Karpas-422 (cell line): ENCODE measurements at regions not wholly inside any gene's neighbourhood (a gene's known extent, or its start where the extent isn't known, plus 50 kb on each side); places are given as distances from the start of the nearest gene placed in this dataset.

Source experiments
- DNase-seq: peaks from one replicate; pipeline ENCODE4 v3.0.0-alpha.2; 2015
- H2AFZ ChIP-seq: fragments of 200-600 bp; sonication (generic); 2 replicates; pipeline ENCODE4 v1.6.1; 2014; ENCODE audit warnings: antibody characterized with exemption, low read length, mixed read lengths
- H3K27ac ChIP-seq: fragments of 200-600 bp; sonication (generic); 2 replicates; pipeline ENCODE4 v1.5.1; 2014; ENCODE audit warnings: mild to moderate bottlenecking, low read length, moderate library complexity
- H3K27me3 ChIP-seq: fragments of 200-600 bp; sonication (generic); 2 replicates; pipeline ENCODE4 v1.6.1; 2014; ENCODE audit warnings: low read length, mixed read lengths
- H3K36me3 ChIP-seq: fragments of 200-600 bp; sonication (generic); 2 replicates; pipeline ENCODE4 v1.6.1; 2014; ENCODE audit warnings: low read length, mixed read lengths; ENCODE audit not compliant: insufficient read depth
- H3K4me1 ChIP-seq: fragments of 200-600 bp; sonication (generic); 2 replicates; pipeline ENCODE4 v1.6.1; 2014; ENCODE audit warnings: mild to moderate bottlenecking, low read length, mixed read lengths
- H3K4me2 ChIP-seq: fragments of 200-600 bp; sonication (generic); 2 replicates; pipeline ENCODE4 v1.6.1; 2014; ENCODE audit warnings: low read length, low read depth, mild to moderate bottlenecking; ENCODE audit not compliant: poor library complexity, severe bottlenecking
- H3K4me3 ChIP-seq: fragments of 200-600 bp; sonication (generic); 2 replicates; pipeline ENCODE4 v1.5.1; 2014; ENCODE audit warnings: mild to moderate bottlenecking, antibody characterized with exemption, low read length, mixed read lengths
- H3K79me2 ChIP-seq: fragments of 200-600 bp; sonication (generic); 2 replicates; pipeline ENCODE4 v1.6.1; 2014; ENCODE audit warnings: mild to moderate bottlenecking, low read length, mixed read lengths
- H3K9ac ChIP-seq: fragments of 200-600 bp; sonication (generic); 2 replicates; pipeline ENCODE4 v1.6.0; 2014; ENCODE audit warnings: low read length
- H3K9me2 ChIP-seq: fragments of 200-600 bp; sonication (generic), shearing (Covaris generic); replicated peaks from 2 replicates; pipeline ENCODE4 v1.6.0; 2014; ENCODE audit warnings: mild to moderate bottlenecking, low read length, moderate library complexity; ENCODE audit not compliant: insufficient read depth
- H3K9me3 ChIP-seq: fragments of 300-700, 200-600 bp; sonication (generic); 2 replicates; pipeline ENCODE4 v1.6.1; 2014; ENCODE audit warnings: low read length, mixed read lengths
- H4K20me1 ChIP-seq: fragments of 200-600 bp; sonication (generic); 2 replicates; pipeline ENCODE4 v1.6.1; 2014; ENCODE audit warnings: mild to moderate bottlenecking, antibody characterized with exemption, low read length, low read depth; ENCODE audit not compliant: insufficient read depth

GRCh38 chr2:188893972-188894371 is 80.2 kb upstream of the COL3A1 start:
- Histone ChIP-seq H3K36me3 (no peaks in the 10 kb centered on the region), H3K27me3 (no peaks in the 10 kb centered on the region), H3K9me2 (no peaks in the 10 kb centered on the region), H3K4me3 (no peak overlapping the region), H3K4me2 (no peak overlapping the region), H3K27ac (no peak overlapping the region), H4K20me1 (no peaks in the 10 kb centered on the region), H3K79me2 (no peaks in the 10 kb centered on the region), H3K9me3 (peaks cover 9% of the 10 kb centered on the region; the same call in 1 of the 2 replicates), H2AFZ (no peak overlapping the region), H3K9ac (no peak overlapping the region), H3K4me1 (no peaks in the 10 kb centered on the region)
- DNase-seq: no peak

- H3K27me3 ChIP-seq: no peaks in the 10 kb centered on the region
- H3K4me2 ChIP-seq: no peak overlapping the region
- peaks cover 9% of the 10 kb centered on the region; the same call in 1 of the 2 replicates for H3K9me3 ChIP-seq
- H4K20me1 ChIP-seq: no peaks in the 10 kb centered on the region
- no peak for DNase-seq
- H3K4me1 ChIP-seq: no peaks in the 10 kb centered on the region
- no peak overlapping the region for H3K4me3 ChIP-seq
- H3K9me2 ChIP-seq: no peaks in the 10 kb centered on the region
- no peak overlapping the region for H3K27ac ChIP-seq
- no peaks in the 10 kb centered on the region for H3K36me3 ChIP-seq
- no peaks in the 10 kb centered on the region for H3K79me2 ChIP-seq
- no peak overlapping the region for H2AFZ ChIP-seq
- H3K9ac ChIP-seq: no peak overlapping the region
Observed at GRCh38 chr2:188894979-188895378, 79.2 kb upstream of the COL3A1 start.

GRCh38 chr2:188897096-188897495 is 77.1 kb upstream of the COL3A1 start:
- Histone ChIP-seq H3K27ac (no peak overlapping the region), H3K27me3 (no peaks in the 10 kb centered on the region), H3K9me2 (no peaks in the 10 kb centered on the region), H4K20me1 (no peaks in the 10 kb centered on the region), H2AFZ (no peak overlapping the region), H3K4me2 (no peak overlapping the region), H3K4me3 (no peak overlapping the region), H3K9ac (no peak overlapping the region), H3K79me2 (no peaks in the 10 kb centered on the region), H3K36me3 (no peaks in the 10 kb centered on the region), H3K4me1 (no peaks in the 10 kb centered on the region), H3K9me3 (peaks cover 9% of the 10 kb centered on the region; the same call in 1 of the 2 replicates)
- DNase-seq: no peak

- H3K9me3 ChIP-seq: peaks cover 6% of the 10 kb centered on the region; the same call in 1 of the 2 replicates
- no peak overlapping the region for H3K27ac ChIP-seq
- no peaks in the 10 kb centered on the region for H3K79me2 ChIP-seq
- H2AFZ ChIP-seq: no peak overlapping the region
- no peak overlapping the region for H3K9ac ChIP-seq
- H3K4me3 ChIP-seq: no peak overlapping the region
- no peaks in the 10 kb centered on the region for H4K20me1 ChIP-seq
- no peaks in the 10 kb centered on the region for H3K36me3 ChIP-seq
- H3K9me2 ChIP-seq: no peaks in the 10 kb centered on the region
- H3K27me3 ChIP-seq: no peaks in the 10 kb centered on the region
- H3K4me2 ChIP-seq: no peak overlapping the region
- no peaks in the 10 kb centered on the region for H3K4me1 ChIP-seq
- no peak for DNase-seq
Observed at GRCh38 chr2:188898261-188898660, 75.9 kb upstream of the COL3A1 start.

GRCh38 chr2:188902901-188903491 is 71.2 kb upstream of the COL3A1 start:
- Histone ChIP-seq H3K4me1 (no peaks in the 10 kb centered on the region), H3K36me3 (no peaks in the 10 kb centered on the region), H3K27ac (no peak overlapping the region), H3K4me2 (no peak overlapping the region), H3K27me3 (no peaks in the 10 kb centered on the region), H4K20me1 (no peaks in the 10 kb centered on the region), H2AFZ (no peak overlapping the region), H3K9me3 (no peaks in the 10 kb centered on the region; the same call in 1 of the 2 replicates), H3K9me2 (no peaks in the 10 kb centered on the region), H3K4me3 (no peak overlapping the region), H3K9ac (no peak overlapping the region), H3K79me2 (no peaks in the 10 kb centered on the region)
- no peak for DNase-seq

- Histone ChIP-seq H2AFZ (no peak overlapping the region), H3K9ac (no peak overlapping the region), H3K4me2 (no peak overlapping the region), H3K9me2 (no peaks in the 10 kb centered on the region), H3K4me1 (no peaks in the 10 kb centered on the region), H3K27ac (no peak overlapping the region), H3K79me2 (no peaks in the 10 kb centered on the region), H3K27me3 (no peaks in the 10 kb centered on the region), H3K9me3 (no peaks in the 10 kb centered on the region; the same call in 1 of the 2 replicates), H3K4me3 (no peak overlapping the region), H3K36me3 (no peaks in the 10 kb centered on the region), H4K20me1 (no peaks in the 10 kb centered on the region)
- no peak for DNase-seq
Observed at GRCh38 chr2:188903740-188904139, 70.4 kb upstream of the COL3A1 start.

DNA sequence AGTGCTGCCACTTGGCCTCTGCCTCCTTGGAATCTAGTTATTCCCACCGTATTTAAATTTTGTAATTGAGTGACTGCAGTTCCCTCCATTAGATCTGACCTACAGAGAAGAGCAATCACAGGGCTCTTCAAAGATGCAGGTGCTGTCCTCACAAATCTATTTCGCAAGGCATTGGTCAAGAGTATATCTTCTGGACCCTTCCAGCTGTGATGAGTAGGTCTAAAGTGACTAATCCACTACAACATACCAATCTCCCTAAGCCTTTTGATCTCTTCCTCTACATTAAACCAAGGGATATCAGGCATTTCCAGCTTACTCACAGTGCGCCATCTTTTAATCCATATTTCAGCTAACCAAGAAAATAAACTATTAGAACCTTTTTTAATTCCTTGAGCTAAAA is 65.1 kb upstream of the COL3A1 start:
- no peaks in the 10 kb centered on the region for H3K4me1 ChIP-seq
- peaks cover 4% of the 10 kb centered on the region; the same call in 1 of the 2 replicates for H3K9me3 ChIP-seq
- no peak for DNase-seq
- H3K27ac ChIP-seq: no peak overlapping the region
- H4K20me1 ChIP-seq: no peaks in the 10 kb centered on the region
- no peaks in the 10 kb centered on the region for H3K27me3 ChIP-seq
- no peaks in the 10 kb centered on the region for H3K79me2 ChIP-seq
- H3K4me3 ChIP-seq: no peak overlapping the region
- no peak overlapping the region for H3K4me2 ChIP-seq
- H3K36me3 ChIP-seq: no peaks in the 10 kb centered on the region
- H2AFZ ChIP-seq: no peak overlapping the region
- H3K9me2 ChIP-seq: no peaks in the 10 kb centered on the region
- H3K9ac ChIP-seq: no peak overlapping the region

DNA sequence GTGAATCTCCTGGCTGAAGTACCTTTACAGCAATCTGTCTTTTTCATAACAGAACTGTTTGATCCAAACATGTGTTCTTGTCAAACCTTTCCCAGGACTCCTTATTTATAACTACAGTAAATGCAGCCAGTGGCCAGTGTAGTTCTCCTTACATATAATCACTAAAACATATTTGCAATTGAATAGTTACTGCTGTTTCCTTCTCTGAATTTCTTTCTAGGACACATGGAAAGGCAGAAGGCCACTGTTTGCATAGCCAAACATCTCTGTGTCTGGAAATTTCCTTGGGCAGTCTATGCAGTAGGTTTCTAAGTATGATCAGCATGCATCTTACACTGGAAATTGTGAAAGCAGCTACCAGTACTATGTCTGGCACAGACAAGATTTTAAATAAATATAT is 57.4 kb upstream of the COL3A1 start:
- no peak overlapping the region for H3K4me2 ChIP-seq
- H3K4me3 ChIP-seq: no peak overlapping the region
- no peak overlapping the region for H2AFZ ChIP-seq
- no peaks in the 10 kb centered on the region for H3K36me3 ChIP-seq
- H3K9ac ChIP-seq: no peak overlapping the region
- H3K27me3 ChIP-seq: no peaks in the 10 kb centered on the region
- no peaks in the 10 kb centered on the region for H3K79me2 ChIP-seq
- no peaks in the 10 kb centered on the region for H4K20me1 ChIP-seq
- peaks cover 4% of the 10 kb centered on the region; the same call in 1 of the 2 replicates for H3K9me3 ChIP-seq
- no peak for DNase-seq
- H3K27ac ChIP-seq: no peak overlapping the region
- no peaks in the 10 kb centered on the region for H3K4me1 ChIP-seq
- no peaks in the 10 kb centered on the region for H3K9me2 ChIP-seq
